Right lobe of liver (tissue), 4 donors: ENCODE measurements at regions not wholly inside any gene's neighbourhood (a gene's known extent, or its start where the extent isn't known, plus 50 kb on each side); places are given as distances from the start of the nearest gene placed in this dataset.

Experiments
- CTCF ChIP-seq, 4 donors: fragments of 200-600 bp in 3 of 4; fragments of 450-650 bp in 1 of 4; IDR thresholded peaks; one replicate each; pipeline versions ENCODE4 v1.5.1 to v1.8.0; 2016 to 2022; ENCODE audit warnings: antibody characterized with exemption in 4 of 4, mild to moderate bottlenecking in 2 of 4
- POLR2A ChIP-seq: fragments of 450-650 bp; IDR thresholded peaks from one replicate; pipeline ENCODE4 v1.6.1; 2017; ENCODE audit warnings: antibody characterized with exemption, mild to moderate bottlenecking
- donor health status: DM: no; HTN: no; CAD: no.
- donor health status: DM: no; HTN: no; CAD: no.
- donor health status: DM: no; HTN: yes; CAD: no.

GRCh38 chr17:6191405-6192324, 121.5 kb downstream of the WSCD1 start:
- TF ChIP-seq CTCF (IDR thresholded peaks at IDR 0.05) (no peak), POLR2A (no peak)
